ENCODE measurements at regions not wholly inside any gene's neighbourhood (a gene's known extent, or its start where the extent isn't known, plus 50 kb on each side); places are given as distances from the start of the nearest gene placed in this dataset.

DNA sequence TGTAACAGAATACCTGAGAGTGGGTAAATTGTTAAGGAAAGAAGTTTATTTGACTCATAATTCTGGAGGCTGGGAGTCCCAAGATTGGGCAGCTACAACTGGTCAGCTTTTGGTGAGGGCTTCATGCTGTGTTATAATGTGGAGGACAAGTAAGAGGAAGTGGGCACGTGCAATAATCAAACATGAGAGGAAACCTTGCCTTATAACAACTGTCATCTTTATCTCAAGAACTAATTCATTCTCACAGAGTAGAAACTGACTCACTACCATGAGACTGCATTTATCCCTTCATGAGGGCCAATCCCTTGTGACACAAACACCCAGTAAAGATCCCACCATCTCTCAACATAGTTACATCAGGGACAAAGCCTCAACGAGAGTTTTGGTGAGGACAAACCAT lies 318.1 kb upstream of the NT5C1B start:
- H3K79me2 ChIP-seq (ENCODE audit: low read length), result no peaks in the 10 kb centered on the region
- ATAC-seq (no peak), DNase-seq (no peak)
- POLR2A ChIA-PET (ENCODE audit: unreplicated experiment), result no interaction called here
- no peak overlapping the region for H2AFZ ChIP-seq (ENCODE audit: low read length)
- no peaks in the 10 kb centered on the region for H3K27me3 ChIP-seq (ENCODE audit: low read length)
- no peak overlapping the region for H3K4me3 ChIP-seq (ENCODE audit: low read length)
- TF ChIP-seq EZH2 (IDR thresholded peaks at IDR 0.05; ENCODE audit: low read length, unreplicated experiment), result no peak
- no peak for TF ChIP-seq EZH2phosphoT487 (IDR thresholded peaks at IDR 0.05; ENCODE audit: borderline replicate concordance, low read length)
- TF ChIP-seq, protein P1, sequence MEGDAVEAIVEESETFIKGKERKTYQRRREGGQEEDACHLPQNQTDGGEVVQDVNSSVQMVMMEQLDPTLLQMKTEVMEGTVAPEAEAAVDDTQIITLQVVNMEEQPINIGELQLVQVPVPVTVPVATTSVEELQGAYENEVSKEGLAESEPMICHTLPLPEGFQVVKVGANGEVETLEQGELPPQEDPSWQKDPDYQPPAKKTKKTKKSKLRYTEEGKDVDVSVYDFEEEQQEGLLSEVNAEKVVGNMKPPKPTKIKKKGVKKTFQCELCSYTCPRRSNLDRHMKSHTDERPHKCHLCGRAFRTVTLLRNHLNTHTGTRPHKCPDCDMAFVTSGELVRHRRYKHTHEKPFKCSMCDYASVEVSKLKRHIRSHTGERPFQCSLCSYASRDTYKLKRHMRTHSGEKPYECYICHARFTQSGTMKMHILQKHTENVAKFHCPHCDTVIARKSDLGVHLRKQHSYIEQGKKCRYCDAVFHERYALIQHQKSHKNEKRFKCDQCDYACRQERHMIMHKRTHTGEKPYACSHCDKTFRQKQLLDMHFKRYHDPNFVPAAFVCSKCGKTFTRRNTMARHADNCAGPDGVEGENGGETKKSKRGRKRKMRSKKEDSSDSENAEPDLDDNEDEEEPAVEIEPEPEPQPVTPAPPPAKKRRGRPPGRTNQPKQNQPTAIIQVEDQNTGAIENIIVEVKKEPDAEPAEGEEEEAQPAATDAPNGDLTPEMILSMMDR (conservative IDR thresholded peaks at IDR 0.05; ENCODE audit: low read depth, low read length), result no peak
- no peak overlapping the region for H3K9ac ChIP-seq (ENCODE audit: low read length)
- no peak overlapping the region for H3K4me2 ChIP-seq (ENCODE audit: low read length)
- H3K27ac ChIP-seq (ENCODE audit: low read length), result no peak overlapping the region
- H3K9me2 ChIP-seq (replicated peaks; ENCODE audit: low read length), result no peaks in the 10 kb centered on the region
- BruUV-seq (replicated peaks), result no TSS peak
- peaks cover 6% of the 10 kb centered on the region for H3K4me1 ChIP-seq (ENCODE audit: insufficient read depth, low read length)
- intact Hi-C loops (cut with micrococcal nuclease), result no loop called here
- H3K9me3 ChIP-seq (ENCODE audit: low read length), result no peaks in the 10 kb centered on the region
- H4K20me1 ChIP-seq (ENCODE audit: low read length), result no peaks in the 10 kb centered on the region
- H3K36me3 ChIP-seq (ENCODE audit: low read depth, low read length), result no peaks in the 10 kb centered on the region
- CTCF ChIA-PET, result no interaction called here
- no peaks in the 10 kb centered on the region for H3F3A ChIP-seq (ENCODE audit: low read length, unreplicated experiment)

GRCh38 chr2:18903750-18904149 lies 314.4 kb upstream of the NT5C1B start:
- TF ChIP-seq EZH2phosphoT487 (IDR thresholded peaks at IDR 0.05; ENCODE audit: borderline replicate concordance, low read length) (no peak), EZH2 (IDR thresholded peaks at IDR 0.05; ENCODE audit: low read length, unreplicated experiment) (no peak)
- TF ChIP-seq, protein P1 (conservative IDR thresholded peaks at IDR 0.05; ENCODE audit: low read depth, low read length), result no peak
- H3K9me2 ChIP-seq (replicated peaks; ENCODE audit: low read length), result no peaks in the 10 kb centered on the region
- no peaks in the 10 kb centered on the region for H3K9me3 ChIP-seq (ENCODE audit: low read length)
- no peaks in the 10 kb centered on the region for H3F3A ChIP-seq (ENCODE audit: low read length, unreplicated experiment)
- H3K79me2 ChIP-seq (ENCODE audit: low read length), result no peaks in the 10 kb centered on the region
- no peaks in the 10 kb centered on the region for H3K36me3 ChIP-seq (ENCODE audit: low read depth, low read length)
- no TSS peak for BruUV-seq (replicated peaks)
- H4K20me1 ChIP-seq (ENCODE audit: low read length), result no peaks in the 10 kb centered on the region
- ChIA-PET CTCF (interaction anchor here (0.6 kb wide), 1 partner anchor 491 kb away, joined by 3 read pairs; no protein-coding TSS in a partner anchor), POLR2A (ENCODE audit: unreplicated experiment) (no interaction called here)
- ATAC-seq (no peak), DNase-seq (peak; percentile 22)
- H3K4me1 ChIP-seq (ENCODE audit: insufficient read depth, low read length), result no peaks in the 10 kb centered on the region
- no peak overlapping the region for H3K27ac ChIP-seq (ENCODE audit: low read length)
- H3K4me2 ChIP-seq (ENCODE audit: low read length), result no peak overlapping the region
- no peak overlapping the region for H2AFZ ChIP-seq (ENCODE audit: low read length)
- intact Hi-C loops (cut with micrococcal nuclease), result no loop called here
- H3K4me3 ChIP-seq (ENCODE audit: low read length), result no peak overlapping the region
- H3K9ac ChIP-seq (ENCODE audit: low read length), result no peak overlapping the region
- no peaks in the 10 kb centered on the region for H3K27me3 ChIP-seq (ENCODE audit: low read length)

GRCh38 chr2:18901242-18901641 lies 311.9 kb upstream of the NT5C1B start:
- no peak overlapping the region for H3K4me2 ChIP-seq (ENCODE audit: low read length)
- POLR2A ChIA-PET (ENCODE audit: unreplicated experiment), result no interaction called here
- CTCF ChIA-PET, result no interaction called here
- H3K4me1 ChIP-seq (ENCODE audit: insufficient read depth, low read length), result no peaks in the 10 kb centered on the region
- no peaks in the 10 kb centered on the region for H3F3A ChIP-seq (ENCODE audit: low read length, unreplicated experiment)
- no peak overlapping the region for H3K27ac ChIP-seq (ENCODE audit: low read length)
- no peaks in the 10 kb centered on the region for H3K27me3 ChIP-seq (ENCODE audit: low read length)
- intact Hi-C loops (cut with micrococcal nuclease), result no loop called here
- no peaks in the 10 kb centered on the region for H3K9me3 ChIP-seq (ENCODE audit: low read length)
- DNase-seq (no peak), ATAC-seq (no peak)
- no peaks in the 10 kb centered on the region for H3K79me2 ChIP-seq (ENCODE audit: low read length)
- BruUV-seq (replicated peaks), result no TSS peak
- H3K9me2 ChIP-seq (replicated peaks; ENCODE audit: low read length), result no peaks in the 10 kb centered on the region
- H3K9ac ChIP-seq (ENCODE audit: low read length), result no peak overlapping the region
- H4K20me1 ChIP-seq (ENCODE audit: low read length), result no peaks in the 10 kb centered on the region
- no peak overlapping the region for H3K4me3 ChIP-seq (ENCODE audit: low read length)
- no peak for TF ChIP-seq EZH2phosphoT487 (IDR thresholded peaks at IDR 0.05; ENCODE audit: borderline replicate concordance, low read length)
- H2AFZ ChIP-seq (ENCODE audit: low read length), result no peak overlapping the region
- no peaks in the 10 kb centered on the region for H3K36me3 ChIP-seq (ENCODE audit: low read depth, low read length)
